Colonic mucosa (tissue), 4 donors: ENCODE measurements at regions not wholly inside any gene's neighbourhood (a gene's known extent, or its start where the extent isn't known, plus 50 kb on each side); places are given as distances from the start of the nearest gene placed in this dataset.

Experiments used
- DNase-seq: peaks from one replicate; pipeline ENCODE4 v3.0.0-alpha.2; 2020
- H3K27ac ChIP-seq: fragments of 200-600 bp; one replicate; pipeline ENCODE4 v1.8.0; 2021
- H3K27me3 ChIP-seq: fragments of 200-600 bp; one replicate; pipeline ENCODE4 v1.8.0; 2021
- H3K36me3 ChIP-seq: fragments of 200-600 bp; one replicate; pipeline ENCODE4 v1.8.0; 2021
- H3K4me1 ChIP-seq: fragments of 200-600 bp; one replicate; pipeline ENCODE4 v1.8.0; 2021; ENCODE audit warnings: mild to moderate bottlenecking
- H3K4me3 ChIP-seq: fragments of 200-600 bp; one replicate; pipeline ENCODE4 v1.8.0; 2021
- H3K9ac ChIP-seq, 2 donors: one replicate each; pipeline ENCODE4 v1.7.0; 2013; ENCODE audit warnings: control low read depth in 2 of 2, low read depth in 2 of 2, low read length in 2 of 2
- H3K9me3 ChIP-seq: fragments of 200-600 bp; one replicate; pipeline ENCODE4 v1.8.0; 2021
- intact Hi-C: fragments of 100-400 bp; cut with DNase I; formaldehyde crosslinking; loops from one replicate; pipeline ENCODE4 v1.14.1; 2022
- TF ChIP-seq, protein P1 (sequence below): fragments of 200-600 bp; IDR thresholded peaks from one replicate; pipeline ENCODE4 v1.8.0; 2022; ENCODE audit warnings: antibody characterized with exemption, mild to moderate bottlenecking
- donor health status: healthy.
- donor health status: DM: no; HTN: no; CAD: no.
- donor health status: DM: no; HTN: no; CAD: no.

DNA sequence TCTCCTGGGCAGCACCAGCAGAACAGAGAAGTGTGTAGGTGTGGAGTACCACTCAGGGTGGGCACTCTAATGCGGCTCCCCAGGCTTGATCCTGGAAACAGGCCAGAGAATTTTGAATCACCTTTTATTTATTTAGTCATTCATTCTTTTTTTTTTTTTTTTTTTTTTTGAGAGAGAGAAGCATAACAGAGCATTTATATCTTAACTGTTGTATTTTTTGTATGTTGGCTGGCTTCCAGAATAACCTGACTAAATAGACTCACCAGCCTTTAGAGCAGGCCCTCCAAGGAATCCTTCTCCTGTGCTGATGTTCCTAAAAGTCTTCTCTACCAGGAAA lies 153.4 kb downstream of the PIK3R1 start:
- intact Hi-C loops, result no loop called here
- no peaks in the 10 kb centered on the region for H3K27me3 ChIP-seq
- no peaks in the 10 kb centered on the region for H3K4me1 ChIP-seq
- H3K9ac ChIP-seq, result no peak overlapping the region
- DNase-seq, result no peak
- TF ChIP-seq, protein P1, sequence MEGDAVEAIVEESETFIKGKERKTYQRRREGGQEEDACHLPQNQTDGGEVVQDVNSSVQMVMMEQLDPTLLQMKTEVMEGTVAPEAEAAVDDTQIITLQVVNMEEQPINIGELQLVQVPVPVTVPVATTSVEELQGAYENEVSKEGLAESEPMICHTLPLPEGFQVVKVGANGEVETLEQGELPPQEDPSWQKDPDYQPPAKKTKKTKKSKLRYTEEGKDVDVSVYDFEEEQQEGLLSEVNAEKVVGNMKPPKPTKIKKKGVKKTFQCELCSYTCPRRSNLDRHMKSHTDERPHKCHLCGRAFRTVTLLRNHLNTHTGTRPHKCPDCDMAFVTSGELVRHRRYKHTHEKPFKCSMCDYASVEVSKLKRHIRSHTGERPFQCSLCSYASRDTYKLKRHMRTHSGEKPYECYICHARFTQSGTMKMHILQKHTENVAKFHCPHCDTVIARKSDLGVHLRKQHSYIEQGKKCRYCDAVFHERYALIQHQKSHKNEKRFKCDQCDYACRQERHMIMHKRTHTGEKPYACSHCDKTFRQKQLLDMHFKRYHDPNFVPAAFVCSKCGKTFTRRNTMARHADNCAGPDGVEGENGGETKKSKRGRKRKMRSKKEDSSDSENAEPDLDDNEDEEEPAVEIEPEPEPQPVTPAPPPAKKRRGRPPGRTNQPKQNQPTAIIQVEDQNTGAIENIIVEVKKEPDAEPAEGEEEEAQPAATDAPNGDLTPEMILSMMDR, result no peak
- no peaks in the 10 kb centered on the region for H3K36me3 ChIP-seq
- H3K27ac ChIP-seq, result no peak overlapping the region
- no peak overlapping the region for H3K4me3 ChIP-seq
- no peaks in the 10 kb centered on the region for H3K9me3 ChIP-seq

DNA sequence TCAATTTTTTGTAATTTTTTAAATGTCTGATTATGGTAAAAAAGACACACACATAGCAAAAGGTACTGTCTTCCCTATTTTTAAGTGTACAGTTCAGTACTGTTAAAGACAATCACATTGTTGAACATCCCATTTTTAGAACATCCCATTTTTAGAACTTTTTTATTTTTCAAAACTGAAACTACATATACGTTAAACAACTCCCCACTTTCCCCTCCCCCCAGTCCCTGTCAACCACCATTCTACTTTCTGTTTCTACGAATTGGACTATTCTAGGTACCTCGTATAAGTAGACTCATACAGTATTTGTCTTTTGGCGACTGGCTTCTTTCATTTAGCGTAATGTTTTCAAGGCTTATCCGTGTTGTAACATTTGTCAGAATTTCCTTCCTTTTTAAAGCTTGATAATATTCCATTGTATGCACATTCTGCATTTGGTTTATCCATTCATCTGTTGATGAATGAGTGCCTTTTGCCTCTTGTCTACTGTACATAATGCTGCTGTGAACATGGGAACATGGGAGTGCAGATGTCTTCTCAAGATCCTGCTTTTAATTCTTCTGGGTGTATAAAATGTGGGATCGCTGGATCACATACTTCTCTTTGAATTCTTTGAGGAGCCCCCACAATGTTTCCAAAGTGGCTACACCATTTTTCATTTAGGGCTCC lies 154.0 kb downstream of the PIK3R1 start:
- TF ChIP-seq, protein P1, result no peak
- intact Hi-C loops, result no loop called here
- DNase-seq, result no peak
- H3K4me1 ChIP-seq, result no peaks in the 10 kb centered on the region
- no peaks in the 10 kb centered on the region for H3K9me3 ChIP-seq
- no peak overlapping the region for H3K9ac ChIP-seq
- H3K27ac ChIP-seq, result no peak overlapping the region
- no peaks in the 10 kb centered on the region for H3K27me3 ChIP-seq
- H3K36me3 ChIP-seq, result no peaks in the 10 kb centered on the region
- H3K4me3 ChIP-seq, result no peak overlapping the region

DNA sequence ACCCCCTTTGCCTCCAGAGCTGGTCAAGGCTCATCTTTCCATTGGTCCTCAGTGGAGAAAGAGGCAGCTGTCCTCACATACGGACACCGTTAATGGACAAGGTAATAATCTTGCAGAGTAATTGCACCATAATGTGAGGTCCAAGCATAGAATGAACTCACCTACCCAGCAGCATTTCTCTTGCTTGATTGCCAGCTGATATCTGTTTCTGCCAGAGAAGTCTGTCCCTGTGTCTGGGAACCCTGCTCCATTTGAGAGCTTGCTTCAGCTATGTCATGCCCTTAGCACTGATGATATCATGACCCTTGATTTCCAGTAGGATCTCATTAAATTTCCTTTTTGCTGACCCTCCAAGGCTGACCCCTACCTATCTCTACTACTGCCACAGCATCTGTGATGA lies 154.6 kb downstream of the PIK3R1 start:
- no peaks in the 10 kb centered on the region for H3K36me3 ChIP-seq
- no peak overlapping the region for H3K27ac ChIP-seq
- TF ChIP-seq, protein P1, result no peak
- H3K9me3 ChIP-seq, result no peaks in the 10 kb centered on the region
- intact Hi-C loops, result no loop called here
- no peak overlapping the region for H3K4me3 ChIP-seq
- H3K4me1 ChIP-seq, result no peaks in the 10 kb centered on the region
- no peaks in the 10 kb centered on the region for H3K27me3 ChIP-seq
- DNase-seq, result no peak
- no peak overlapping the region for H3K9ac ChIP-seq

DNA sequence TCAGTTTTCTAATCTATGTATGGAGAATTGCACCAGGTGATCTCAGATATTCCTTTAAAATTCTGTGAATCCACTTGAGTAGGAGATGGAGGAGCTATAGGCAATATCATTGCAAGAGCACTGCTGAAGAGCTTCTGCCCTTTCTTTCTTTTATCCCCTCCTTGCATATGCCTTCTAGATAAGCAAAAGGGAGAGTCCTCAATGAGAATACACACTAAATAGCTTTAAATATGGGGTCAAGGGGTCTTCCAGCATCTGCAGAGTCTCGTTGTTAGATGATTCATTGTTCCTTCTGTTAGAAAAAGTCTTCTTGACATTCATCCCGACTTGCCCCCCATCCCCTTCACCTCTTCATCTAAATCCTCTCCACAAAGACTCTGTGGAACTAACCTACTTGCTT lies 156.1 kb downstream of the PIK3R1 start:
- intact Hi-C loops, result no loop called here
- Histone ChIP-seq H3K27me3 (no peaks in the 10 kb centered on the region), H3K4me1 (no peaks in the 10 kb centered on the region), H3K9me3 (no peaks in the 10 kb centered on the region), H3K4me3 (no peak overlapping the region), H3K27ac (no peak overlapping the region), H3K36me3 (no peaks in the 10 kb centered on the region), H3K9ac (no peak overlapping the region)
- no peak for DNase-seq
- TF ChIP-seq, protein P1, result no peak

DNA sequence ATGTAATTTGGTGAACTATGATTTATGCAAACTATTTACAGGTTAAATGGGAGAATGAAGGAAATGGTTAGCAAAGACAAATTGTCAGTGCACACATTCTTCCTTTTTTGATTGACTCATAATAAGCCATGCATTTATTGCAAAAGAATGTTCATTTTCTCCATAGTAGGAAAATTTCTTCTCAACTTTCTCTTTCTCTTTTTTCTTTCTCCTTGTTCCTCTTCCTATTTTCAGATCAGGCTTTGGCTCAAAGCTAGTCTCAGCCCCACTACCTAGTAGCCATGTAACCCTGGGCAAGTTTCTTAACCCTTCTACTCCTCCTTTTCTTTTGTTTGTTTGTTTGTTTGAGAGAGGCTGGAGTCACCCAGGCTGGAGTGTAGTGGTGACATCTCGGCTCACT lies 156.6 kb downstream of the PIK3R1 start:
- Histone ChIP-seq H3K9me3 (no peaks in the 10 kb centered on the region), H3K27ac (no peak overlapping the region), H3K36me3 (no peaks in the 10 kb centered on the region), H3K27me3 (no peaks in the 10 kb centered on the region), H3K9ac (no peak overlapping the region), H3K4me1 (no peaks in the 10 kb centered on the region), H3K4me3 (no peak overlapping the region)
- intact Hi-C loops, result no loop called here
- TF ChIP-seq, protein P1, result no peak
- no peak for DNase-seq
